PFSK-1 (cell line): ENCODE measurements at regions not wholly inside any gene's neighbourhood (a gene's known extent, or its start where the extent isn't known, plus 50 kb on each side); places are given as distances from the start of the nearest gene placed in this dataset.

Experiments
- FOXP2 ChIP-seq: optimal IDR thresholded peaks from 2 replicates; pipeline ENCODE3; 2011; ENCODE audit warnings: borderline replicate concordance, control low read depth, inconsistent platforms; ENCODE audit not compliant: insufficient read depth; ENCODE audit errors: extremely low read length, extremely low read depth
- POLR2AphosphoS5 ChIP-seq: IDR thresholded peaks from 2 replicates; pipeline ENCODE4 v1.6.1; 2012; ENCODE audit warnings: low read depth, mild to moderate bottlenecking, control low read depth, low read length, moderate library complexity
- REST ChIP-seq, 2 experiments: IDR thresholded peaks; 2 replicates each; pipeline versions ENCODE4 v1.6.1 to v1.8.0; 2011 to 2012; ENCODE audit warnings: low read depth in 2 of 2, low read length in 2 of 2, control low read depth in 1 of 2, inconsistent platforms in 1 of 2, mild to moderate bottlenecking in 1 of 2, moderate library complexity in 1 of 2; ENCODE audit not compliant: insufficient read depth in 1 of 2
- SIN3A ChIP-seq: IDR thresholded peaks from 2 replicates; pipeline ENCODE4 v1.6.1; 2012; ENCODE audit warnings: mild to moderate bottlenecking, low read length, moderate library complexity, borderline replicate concordance; ENCODE audit not compliant: insufficient read depth

- TF ChIP-seq FOXP2: no peak
- TF ChIP-seq POLR2AphosphoS5: no peak
- TF ChIP-seq REST (IDR thresholded peaks at IDR 0.05; ENCODE audit: insufficient read depth in 1 of 2, low read depth in 2 of 2, low read length in 2 of 2): no peak
- TF ChIP-seq SIN3A: no peak
Measured at GRCh38 chr5:118156181-118156580, 832.2 kb downstream of the DTWD2 start.
